Caki2 (cell line): ENCODE measurements at regions not wholly inside any gene's neighbourhood (a gene's known extent, or its start where the extent isn't known, plus 50 kb on each side); places are given as distances from the start of the nearest gene placed in this dataset.

Source experiments
- DNase-seq: peaks from one replicate; pipeline ENCODE4 v3.0.0-alpha.2; 2015; ENCODE audit warnings: low read depth
- in situ Hi-C: cut with HindIII; loops from 2 replicates; pipeline ENCODE4 v1.10.0; 2016; ENCODE audit warnings: low sequenced_read_pairs, low pct_unique_long_range_greater_than_20kb, mixed read lengths

- in situ Hi-C loops = no loop called here
Measured at GRCh38 chr2:11915650-11916049, 169.2 kb downstream of the LPIN1 start.

GRCh38 chr2:11919953-11920352 lies 173.5 kb downstream of the LPIN1 start:
- no peak for DNase-seq
- in situ Hi-C loops = no loop called here

More at GRCh38 chr2:11915650-11916049, 169.2 kb downstream of the LPIN1 start:
- DNase-seq = no peak

GRCh38 chr2:11920993-11921583 lies 174.7 kb downstream of the LPIN1 start:
- in situ Hi-C loops = no loop called here
- DNase-seq = no peak

GRCh38 chr2:11922294-11922693 lies 175.9 kb downstream of the LPIN1 start:
- in situ Hi-C loops = no loop called here
- DNase-seq = no peak

GRCh38 chr2:11923935-11924334 lies 177.5 kb downstream of the LPIN1 start:
- in situ Hi-C loops = no loop called here
- no peak for DNase-seq

GRCh38 chr2:11925295-11926066 lies 179.0 kb downstream of the LPIN1 start:
- no peak for DNase-seq
- in situ Hi-C loops = no loop called here

- DNase-seq = no peak
- in situ Hi-C loops = no loop called here
Measured at GRCh38 chr2:11930211-11930761, 183.9 kb downstream of the LPIN1 start.

- in situ Hi-C loops = no loop called here
- DNase-seq = no peak
Measured at GRCh38 chr2:11932048-11932512, 185.6 kb downstream of the LPIN1 start.

- in situ Hi-C loops = no loop called here
- DNase-seq = no peak
Measured at GRCh38 chr2:11932962-11933361, 186.5 kb downstream of the LPIN1 start.

- in situ Hi-C loops = no loop called here
- no peak for DNase-seq
Measured at GRCh38 chr2:11933854-11934253, 187.4 kb downstream of the LPIN1 start.

- DNase-seq = no peak
- in situ Hi-C loops = no loop called here
Measured at GRCh38 chr2:11936761-11937160, 190.3 kb downstream of the LPIN1 start.

GRCh38 chr2:11938196-11938595 lies 191.8 kb downstream of the LPIN1 start:
- in situ Hi-C loops = no loop called here
- DNase-seq = no peak

- in situ Hi-C loops = no loop called here
- no peak for DNase-seq
Measured at GRCh38 chr2:11939523-11939922, 193.1 kb downstream of the LPIN1 start.

- DNase-seq = no peak
- in situ Hi-C loops = no loop called here
Measured at GRCh38 chr2:11940121-11940743, 193.8 kb downstream of the LPIN1 start.

- no peak for DNase-seq
- in situ Hi-C loops = no loop called here
Measured at GRCh38 chr2:11940799-11941198, 194.4 kb downstream of the LPIN1 start.

- no peak for DNase-seq
- in situ Hi-C loops = no loop called here
Measured at GRCh38 chr2:11941201-11942177, 195.1 kb downstream of the LPIN1 start.

- DNase-seq = no peak
- in situ Hi-C loops = no loop called here
Measured at GRCh38 chr2:11942178-11942569, 195.7 kb downstream of the LPIN1 start.

- no peak for DNase-seq
- in situ Hi-C loops = no loop called here
Measured at GRCh38 chr2:11944311-11944710, 197.9 kb downstream of the LPIN1 start.
